Erythroblast (primary cell): ENCODE measurements at regions not wholly inside any gene's neighbourhood (a gene's known extent, or its start where the extent isn't known, plus 50 kb on each side); places are given as distances from the start of the nearest gene placed in this dataset.
"Not testable (repeated sequence)": the region's sequence is repeated elsewhere in the genome, so short reads cannot be mapped to it uniquely, and the experiment has no call there.

Experiments
- DNase-seq, 2 experiments: peaks; one replicate each; lab custom pipeline; 2025; lab: John Stamatoyannopoulos, UW
- GATA1 ChIP-seq: IDR thresholded peaks from 2 replicates; pipeline ENCODE4 v1.6.1; 2011; ENCODE audit warnings: low read depth, mild to moderate bottlenecking, control low read depth, low read length, moderate library complexity
- POLR2A ChIP-seq: IDR thresholded peaks from 2 replicates; pipeline ENCODE4 v1.6.1; 2011; ENCODE audit warnings: mild to moderate bottlenecking, low read length

DNA sequence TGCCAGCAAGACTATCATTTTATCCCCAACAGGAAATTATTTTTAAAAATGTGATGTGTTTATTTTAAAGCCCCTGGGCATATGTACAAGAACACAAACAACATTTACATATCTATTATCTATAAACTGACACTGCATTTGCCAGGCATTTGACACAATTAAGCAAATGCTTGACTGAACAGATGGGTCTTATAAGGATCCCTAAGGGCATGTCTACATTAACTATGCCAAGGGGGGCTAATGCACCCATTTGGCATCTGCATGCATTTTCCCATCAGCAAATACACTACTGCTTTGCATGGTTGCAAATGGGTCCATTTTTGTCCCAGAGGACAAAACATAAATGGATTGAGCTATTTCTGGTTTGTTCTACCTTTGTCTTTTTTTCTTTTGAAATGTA lies 884.8 kb upstream of the B3GALT2 start:
- DNase-seq: no peak
- TF ChIP-seq POLR2A (no peak), GATA1 (no peak)

DNA sequence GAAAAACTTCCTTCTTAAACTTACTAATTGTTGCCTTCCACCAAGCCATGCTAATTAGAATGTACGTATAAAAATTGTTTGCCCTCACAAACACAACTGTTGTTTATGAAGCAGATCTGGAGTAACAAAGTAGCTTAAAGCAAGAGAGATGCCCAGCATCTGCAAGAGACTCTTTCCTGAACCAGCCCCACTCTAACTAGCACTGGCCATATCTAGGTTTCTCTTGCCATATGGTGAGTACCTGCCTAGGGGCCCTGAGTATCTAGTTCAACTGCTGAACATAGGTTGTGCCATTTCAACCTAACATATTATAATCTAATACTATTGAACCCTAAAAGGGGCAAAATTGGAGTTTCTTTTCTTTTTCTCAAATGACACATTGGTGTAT lies 883.4 kb upstream of the B3GALT2 start:
- no peak for TF ChIP-seq POLR2A
- TF ChIP-seq GATA1: no peak
- no peak for DNase-seq

GRCh38 chr1:194069168-194069830 lies 882.9 kb upstream of the B3GALT2 start:
- no peak for DNase-seq
- TF ChIP-seq POLR2A: no peak
- no peak for TF ChIP-seq GATA1

DNA sequence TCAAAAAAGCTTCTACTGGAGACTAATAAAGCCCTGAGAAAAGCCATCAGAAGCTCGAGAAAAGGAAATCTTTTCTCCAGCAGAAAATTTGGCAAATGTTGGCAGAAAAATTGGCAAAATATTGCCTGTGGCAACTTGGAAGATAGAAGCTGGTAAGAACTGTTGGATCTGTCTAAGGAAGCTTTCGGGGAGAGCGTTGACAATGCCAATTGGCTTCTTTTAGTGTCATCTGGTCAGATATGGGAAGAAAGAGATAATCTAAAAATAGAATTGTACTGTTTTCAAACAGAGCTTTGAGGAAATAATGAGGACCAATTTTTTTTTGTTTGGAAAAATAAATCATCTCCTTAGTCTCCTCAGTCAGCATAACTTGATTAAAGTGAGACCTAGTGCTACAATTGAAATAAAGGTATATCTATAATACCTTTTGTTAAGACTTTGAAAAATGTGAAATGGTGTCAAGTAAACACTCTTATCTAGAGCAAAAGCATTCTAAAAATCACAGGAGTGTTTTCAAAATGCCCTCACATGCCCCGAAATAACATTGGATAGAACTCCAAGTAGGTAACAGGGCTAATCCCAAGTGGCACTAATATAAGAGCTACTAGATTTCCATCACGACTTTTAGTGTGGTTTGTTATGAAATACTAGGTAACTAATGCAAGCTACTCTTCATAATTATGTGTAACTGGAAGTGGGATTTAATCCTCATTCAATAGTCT lies 882.2 kb upstream of the B3GALT2 start:
- no peak for DNase-seq
- no peak for TF ChIP-seq GATA1
- no peak for TF ChIP-seq POLR2A

- TF ChIP-seq POLR2A: no peak
- TF ChIP-seq GATA1: no peak
- DNase-seq: no peak
These were observed 881.4 kb upstream of the B3GALT2 start for GRCh38 chr1:194067772-194068171.

DNA sequence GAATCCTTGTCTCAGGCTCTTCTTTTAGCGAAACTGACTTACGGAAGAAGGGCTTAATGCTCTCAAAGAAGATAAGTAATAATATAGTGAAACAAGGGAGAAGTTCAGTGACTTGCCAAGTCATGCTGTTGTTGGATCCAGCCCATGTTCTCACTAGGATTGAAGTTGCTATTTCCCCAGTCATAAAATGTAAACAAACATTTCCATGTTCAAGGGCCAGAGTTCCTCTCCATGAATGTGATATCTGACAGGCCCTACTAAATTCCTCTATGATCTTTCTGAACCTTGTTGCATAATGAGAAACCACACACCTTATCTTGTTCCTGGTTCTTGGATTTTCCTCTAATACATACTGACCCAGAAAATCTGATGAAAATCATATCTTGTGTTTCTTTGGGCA lies 876.5 kb upstream of the B3GALT2 start:
- no peak for DNase-seq

GRCh38 chr1:194062526-194062925 lies 876.1 kb upstream of the B3GALT2 start:
- TF ChIP-seq POLR2A: no peak
- no peak for TF ChIP-seq GATA1
- no peak for DNase-seq

More for the DNA sequence above, 876.5 kb upstream of the B3GALT2 start:
- no peak for TF ChIP-seq GATA1
- TF ChIP-seq POLR2A: no peak

DNA sequence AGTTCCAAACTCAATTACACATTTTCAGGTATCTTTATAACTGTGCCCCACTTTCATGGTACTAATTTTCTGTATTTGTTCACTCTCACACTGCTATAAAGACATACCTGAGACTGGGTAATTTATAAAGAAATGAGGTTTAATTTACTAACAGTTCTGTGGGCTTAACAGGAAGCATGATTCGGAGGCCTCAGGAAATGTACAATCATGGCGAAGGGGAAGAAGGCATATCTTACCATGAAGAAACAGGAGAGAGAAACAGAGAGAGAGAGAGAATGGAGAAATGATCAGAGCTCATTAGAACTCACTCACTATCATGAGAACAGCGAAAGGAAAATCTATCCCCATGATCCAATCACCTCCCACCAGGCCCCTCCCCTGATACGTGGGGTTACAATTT lies 874.1 kb upstream of the B3GALT2 start:
- TF ChIP-seq POLR2A: no peak
- TF ChIP-seq GATA1: no peak
- no peak for DNase-seq

- not testable (repeated sequence) for DNase-seq
These were observed 871.9 kb upstream of the B3GALT2 start for GRCh38 chr1:194058268-194058667.

- TF ChIP-seq POLR2A (no peak), GATA1 (no peak)
These were observed 869.8 kb upstream of the B3GALT2 start for GRCh38 chr1:194056169-194056568.

DNA sequence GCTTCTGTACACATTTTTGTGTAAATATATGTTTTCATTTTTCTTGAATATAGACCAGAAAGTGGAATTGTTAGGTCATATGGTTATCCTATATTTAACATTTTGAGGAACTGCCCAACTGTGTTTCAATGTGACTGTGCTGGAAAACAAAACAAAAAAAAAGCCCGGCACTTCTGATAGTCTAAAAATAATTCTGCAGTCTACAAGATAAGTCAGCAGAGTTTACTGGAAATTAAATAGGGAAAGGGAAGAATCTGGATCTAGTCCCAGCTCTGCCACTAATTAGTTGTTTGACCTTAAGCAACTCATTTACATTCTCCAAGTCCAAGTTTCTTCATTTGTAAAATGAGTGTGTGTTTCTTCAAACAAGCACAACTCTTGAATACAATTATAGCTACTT lies 869.1 kb upstream of the B3GALT2 start:
- TF ChIP-seq GATA1: no peak
- TF ChIP-seq POLR2A: no peak
- no peak for DNase-seq

More at GRCh38 chr1:194056169-194056568, 869.8 kb upstream of the B3GALT2 start:
- DNase-seq: no peak

DNA sequence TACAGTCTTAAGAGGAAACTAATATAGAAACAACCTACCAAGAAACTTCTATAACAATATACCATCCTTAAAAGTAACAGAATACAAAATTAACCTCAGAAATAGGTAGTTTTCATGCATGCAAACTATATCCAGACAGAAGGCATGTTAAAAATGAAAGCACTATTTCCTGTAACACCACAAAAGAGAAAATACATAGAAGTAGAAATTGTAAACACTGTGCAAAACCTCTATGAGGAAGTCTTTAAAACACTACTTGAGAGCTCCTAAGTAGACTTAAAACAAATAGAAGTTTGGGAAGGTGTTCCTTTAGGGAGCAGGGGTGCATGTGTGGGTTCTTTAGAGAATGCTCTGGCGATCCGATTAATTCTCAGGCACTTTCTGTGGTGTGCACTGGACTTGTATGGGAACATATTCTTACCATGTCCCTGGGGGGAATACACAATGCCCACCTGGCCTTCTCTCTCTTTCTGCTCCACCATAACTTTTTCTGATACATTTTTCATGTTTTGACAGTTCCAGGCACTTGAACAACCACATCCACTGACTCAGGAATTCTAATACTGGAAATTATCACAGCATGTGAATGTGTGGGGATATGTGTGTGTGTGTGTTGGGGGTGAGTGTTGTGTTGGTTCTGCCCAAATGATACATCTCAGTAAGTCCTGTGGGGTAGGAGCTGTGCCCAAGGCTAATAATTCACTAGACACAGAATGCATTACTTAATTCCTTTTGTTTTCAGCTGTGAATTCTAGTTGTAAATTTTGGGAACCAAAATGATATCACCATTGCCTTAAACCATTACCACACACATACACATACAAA lies 866.3 kb upstream of the B3GALT2 start:
- no peak for TF ChIP-seq POLR2A
- TF ChIP-seq GATA1: no peak
- no peak for DNase-seq

DNA sequence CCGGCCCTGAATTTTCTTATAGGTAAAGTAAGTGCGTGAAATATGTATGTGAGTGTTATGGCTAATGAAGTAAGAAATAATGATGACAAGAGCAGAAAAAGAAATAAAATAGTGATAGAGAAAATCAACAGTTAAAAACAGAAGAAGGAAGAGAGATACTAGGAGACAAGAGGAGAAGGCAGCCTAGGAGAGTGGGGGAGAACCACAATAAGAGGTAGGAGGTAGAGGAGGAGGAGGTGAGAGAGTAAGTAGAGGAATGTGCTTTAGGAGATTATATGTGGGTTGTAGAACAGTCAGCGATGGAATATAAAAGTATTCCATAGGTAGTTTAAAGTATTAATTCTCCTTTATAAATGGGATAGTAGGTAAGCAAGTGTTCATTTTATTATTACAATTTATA lies 861.5 kb upstream of the B3GALT2 start:
- TF ChIP-seq POLR2A (no peak), GATA1 (no peak)
- no peak for DNase-seq

- no peak for DNase-seq
- TF ChIP-seq GATA1 (no peak), POLR2A (no peak)
These were observed 860.8 kb upstream of the B3GALT2 start for GRCh38 chr1:194047206-194047605.

DNA sequence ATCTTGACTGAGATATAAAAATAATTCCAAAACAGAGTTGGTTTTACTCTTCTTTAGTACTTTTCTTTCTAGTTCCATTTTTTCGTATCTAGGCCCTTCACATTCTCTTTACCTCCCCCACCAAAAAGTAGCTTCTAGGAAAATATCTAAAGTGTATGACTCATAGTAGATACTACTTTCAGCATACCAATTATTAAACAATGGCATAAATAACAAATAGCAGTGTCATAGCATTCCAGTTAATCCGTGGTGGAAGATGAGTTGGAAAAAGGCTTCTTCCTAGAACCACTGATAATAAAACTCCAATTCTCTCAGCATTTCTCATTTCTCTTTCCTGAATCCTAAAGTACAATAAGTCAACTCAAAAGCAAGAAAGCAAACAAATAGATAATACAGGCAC lies 859.0 kb upstream of the B3GALT2 start:
- TF ChIP-seq POLR2A (no peak), GATA1 (no peak)
- DNase-seq: no peak
